GM18507 (cell line): ENCODE measurements at regions not wholly inside any gene's neighbourhood (a gene's known extent, or its start where the extent isn't known, plus 50 kb on each side); places are given as distances from the start of the nearest gene placed in this dataset.

Experiments used
- DNase-seq: peaks from one replicate; pipeline ENCODE4 v3.0.0; 2011; ENCODE audit warnings: low read depth; ENCODE audit not compliant: insufficient read length; ENCODE audit errors: extremely low spot score
- FAIRE-seq: peaks from 2 replicates; lab custom pipeline; 2011; peaks lifted over from hg19 to GRCh38; lab: Jason Lieb, UNC

GRCh38 chr3:87390821-87391220 lies 114.4 kb upstream of the POU1F1 start:
- FAIRE-seq (no peak), DNase-seq (no peak)

GRCh38 chr3:87390353-87390752 lies 114.0 kb upstream of the POU1F1 start:
- DNase-seq (no peak), FAIRE-seq (no peak)

GRCh38 chr3:87375231-87375682 lies 98.9 kb upstream of the POU1F1 start:
- DNase-seq: no peak
- no peak for FAIRE-seq

- FAIRE-seq (no peak), DNase-seq (no peak)
Observed at GRCh38 chr3:87370007-87370406, 93.6 kb upstream of the POU1F1 start.

- FAIRE-seq: no peak
- no peak for DNase-seq
Observed at GRCh38 chr3:87367736-87368135, 91.4 kb upstream of the POU1F1 start.

- FAIRE-seq (no peak), DNase-seq (no peak)
Observed at GRCh38 chr3:87363721-87364120, 87.3 kb upstream of the POU1F1 start.

GRCh38 chr3:87361956-87362355 lies 85.6 kb upstream of the POU1F1 start:
- DNase-seq (no peak), FAIRE-seq (no peak)

- FAIRE-seq (no peak), DNase-seq (no peak)
Observed at GRCh38 chr3:87361271-87361670, 84.9 kb upstream of the POU1F1 start.

GRCh38 chr3:87359826-87360225 lies 83.4 kb upstream of the POU1F1 start:
- no peak for DNase-seq
- no peak for FAIRE-seq

GRCh38 chr3:87359025-87359424 lies 82.6 kb upstream of the POU1F1 start:
- DNase-seq (no peak), FAIRE-seq (no peak)

- DNase-seq: no peak
- no peak for FAIRE-seq
Observed at GRCh38 chr3:87358066-87358465, 81.7 kb upstream of the POU1F1 start.

- FAIRE-seq (no peak), DNase-seq (no peak)
Observed at GRCh38 chr3:87354398-87354797, 78.0 kb upstream of the POU1F1 start.

GRCh38 chr3:87351937-87352336 lies 75.6 kb upstream of the POU1F1 start:
- FAIRE-seq: no peak
- no peak for DNase-seq

GRCh38 chr3:87350367-87351199 lies 74.2 kb upstream of the POU1F1 start:
- DNase-seq: peak; percentile 15
- FAIRE-seq: peak; percentile 76

- DNase-seq: no peak
- FAIRE-seq: no peak
Observed at GRCh38 chr3:87349833-87350232, 73.4 kb upstream of the POU1F1 start.

GRCh38 chr3:87336761-87337160 lies 60.4 kb upstream of the POU1F1 start:
- DNase-seq (no peak), FAIRE-seq (no peak)

- no peak for FAIRE-seq
- no peak for DNase-seq
Observed at GRCh38 chr3:87335931-87336330, 59.5 kb upstream of the POU1F1 start.

GRCh38 chr3:87333393-87333892 lies 57.1 kb upstream of the POU1F1 start:
- no peak for FAIRE-seq
- no peak for DNase-seq

GRCh38 chr3:87332789-87333188 lies 56.4 kb upstream of the POU1F1 start:
- no peak for DNase-seq
- no peak for FAIRE-seq

- FAIRE-seq: no peak
- DNase-seq: no peak
Observed at GRCh38 chr3:87329065-87329464, 52.7 kb upstream of the POU1F1 start.
